ENCODE measurements at regions not wholly inside any gene's neighbourhood (a gene's known extent, or its start where the extent isn't known, plus 50 kb on each side); places are given as distances from the start of the nearest gene placed in this dataset.

- ChIA-PET POLR2A (no interaction called here), CTCF (no interaction called here)
- Histone ChIP-seq H3K4me1 (ENCODE audit: control insufficient read depth, insufficient read depth, low read length) (no peaks in the 10 kb centered on the region), H3K4me3 (ENCODE audit: low read depth, low read length) (no peak overlapping the region), H3K36me3 (ENCODE audit: control insufficient read depth in 2 of 2, insufficient read depth in 1 of 2, low read length in 2 of 2) (no peaks in the 10 kb centered on the region), H3K9me3 (ENCODE audit: control insufficient read depth, insufficient read depth, low read depth, low read length) (no peaks in the 10 kb centered on the region), H3K27ac (ENCODE audit: extremely low read depth, low read depth, low read length) (no peak overlapping the region)
- TF ChIP-seq ZFP41 (tag by site-specific recombination; IDR thresholded peaks at IDR 0.05; ENCODE audit: borderline replicate concordance) (no peak), ZFHX2 (tag by site-specific recombination; conservative IDR thresholded peaks at IDR 0.05) (no peak), MYNN (tag by site-specific recombination; IDR thresholded peaks at IDR 0.05; ENCODE audit: borderline replicate concordance) (no peak), ZNF571 (tag by site-specific recombination; IDR thresholded peaks at IDR 0.05) (no peak), ZNF2 (tag by site-specific recombination; IDR thresholded peaks at IDR 0.05) (no peak), ZNF501 (tag by site-specific recombination; IDR thresholded peaks at IDR 0.05) (no peak), ZNF140 (tag by site-specific recombination; IDR thresholded peaks at IDR 0.05) (no peak), ZNF510 (tag by site-specific recombination; IDR thresholded peaks at IDR 0.05; ENCODE audit: insufficient replicate concordance) (no peak), ZNF596 (tag by site-specific recombination; IDR thresholded peaks at IDR 0.05) (no peak)
These were observed 128.3 kb downstream of the KLF5 start for GRCh38 chr13:73187106-73187505.

GRCh38 chr13:73179650-73180274, 121.0 kb downstream of the KLF5 start:
- H3K27ac ChIP-seq (ENCODE audit: extremely low read depth, low read depth, low read length), result no peak overlapping the region
- no peak overlapping the region for H3K4me3 ChIP-seq (ENCODE audit: low read depth, low read length)
- TF ChIP-seq ZNF324 (tag by site-specific recombination; IDR thresholded peaks at IDR 0.05) (no peak), ZFP41 (tag by site-specific recombination; IDR thresholded peaks at IDR 0.05; ENCODE audit: borderline replicate concordance) (no peak), ZNF23 (tag by site-specific recombination; IDR thresholded peaks at IDR 0.05; ENCODE audit: borderline replicate concordance) (no peak), ZNF571 (tag by site-specific recombination; IDR thresholded peaks at IDR 0.05) (no peak), ZSCAN16 (tag by site-specific recombination; IDR thresholded peaks at IDR 0.05) (no peak), ZNF350 (tag by site-specific recombination; IDR thresholded peaks at IDR 0.05) (no peak), ZNF223 (tag by site-specific recombination; IDR thresholded peaks at IDR 0.05) (no peak), ZNF155 (tag by site-specific recombination; IDR thresholded peaks at IDR 0.05) (no peak), ZNF169 (tag by site-specific recombination; IDR thresholded peaks at IDR 0.05) (no peak), ZNF654 (tag by site-specific recombination; IDR thresholded peaks at IDR 0.05; ENCODE audit: low read depth) (no peak), ZNF184 (tag by site-specific recombination; IDR thresholded peaks at IDR 0.05) (no peak), KLF16 (tag by site-specific recombination; IDR thresholded peaks at IDR 0.05) (no peak), ZBTB8A (tag by site-specific recombination; IDR thresholded peaks at IDR 0.05) (no peak), ZNF544 (tag by site-specific recombination; IDR thresholded peaks at IDR 0.05) (no peak)
- TF ChIP-seq, protein P1, sequence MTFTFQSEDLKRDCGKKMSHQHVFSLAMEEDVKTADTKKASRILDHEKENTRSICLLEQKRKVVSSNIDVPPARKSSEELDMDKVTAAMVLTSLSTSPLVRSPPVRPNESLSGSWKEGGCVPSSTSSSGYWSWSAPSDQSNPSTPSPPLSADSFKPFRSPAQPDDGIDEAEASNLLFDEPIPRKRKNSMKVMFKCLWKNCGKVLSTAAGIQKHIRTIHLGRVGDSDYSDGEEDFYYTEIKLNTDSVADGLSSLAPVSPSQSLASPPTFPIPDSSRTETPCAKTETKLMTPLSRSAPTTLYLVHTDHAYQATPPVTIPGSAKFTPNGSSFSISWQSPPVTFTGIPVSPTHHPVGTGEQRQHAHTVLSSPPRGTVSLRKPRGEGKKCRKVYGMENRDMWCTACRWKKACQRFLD (tag by site-specific recombination; IDR thresholded peaks at IDR 0.05), result no peak
- no peaks in the 10 kb centered on the region for H3K36me3 ChIP-seq (ENCODE audit: control insufficient read depth in 2 of 2, insufficient read depth in 1 of 2, low read length in 2 of 2)
- no peaks in the 10 kb centered on the region for H3K4me1 ChIP-seq (ENCODE audit: control insufficient read depth, insufficient read depth, low read length)
- CTCF ChIA-PET, result interaction anchor here (1.2 kb wide), 1 partner anchor 13 kb away, joined by 3 read pairs; no protein-coding TSS in a partner anchor
- no peaks in the 10 kb centered on the region for H3K9me3 ChIP-seq (ENCODE audit: control insufficient read depth, insufficient read depth, low read depth, low read length)
- POLR2A ChIA-PET, result no interaction called here

DNA sequence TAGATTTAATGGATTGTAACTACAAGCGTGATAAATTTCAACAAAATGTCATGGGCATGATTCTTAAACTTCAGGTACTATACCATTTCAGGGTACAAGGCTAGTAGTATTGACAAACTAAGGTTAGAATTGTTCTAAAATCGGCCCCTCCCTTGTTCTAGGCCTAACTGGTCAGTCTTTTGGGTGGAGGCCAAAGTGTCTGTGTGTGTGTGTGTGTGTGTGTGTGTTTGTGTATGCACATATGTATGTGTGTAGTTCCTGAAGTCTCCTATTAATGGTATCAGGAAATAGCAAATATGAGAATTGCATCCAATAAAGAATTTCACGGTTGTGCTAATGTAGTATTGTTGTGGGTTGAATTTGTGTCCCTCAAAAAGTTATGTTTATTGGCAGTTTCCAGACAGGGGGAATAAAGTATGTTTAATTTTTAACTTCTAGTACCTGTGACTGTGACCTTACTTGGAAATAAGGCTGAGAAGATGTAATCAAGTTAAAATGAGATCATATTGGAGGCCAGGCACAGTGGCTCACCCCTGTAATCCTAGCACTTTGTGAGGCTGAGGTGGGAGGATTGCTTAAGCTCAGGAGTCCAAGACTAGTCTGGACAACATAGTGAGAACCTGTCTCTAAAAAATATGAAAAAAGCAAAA, 119.2 kb downstream of the KLF5 start:
- CTCF ChIA-PET, result no interaction called here
- Histone ChIP-seq H3K4me3 (ENCODE audit: low read depth, low read length) (no peak overlapping the region), H3K36me3 (ENCODE audit: control insufficient read depth in 2 of 2, insufficient read depth in 1 of 2, low read length in 2 of 2) (no peaks in the 10 kb centered on the region), H3K4me1 (ENCODE audit: control insufficient read depth, insufficient read depth, low read length) (no peaks in the 10 kb centered on the region), H3K27ac (ENCODE audit: extremely low read depth, low read depth, low read length) (no peak overlapping the region), H3K9me3 (ENCODE audit: control insufficient read depth, insufficient read depth, low read depth, low read length) (no peaks in the 10 kb centered on the region)
- POLR2A ChIA-PET, result no interaction called here
- TF ChIP-seq ZNF324 (tag by site-specific recombination; IDR thresholded peaks at IDR 0.05), result no peak
- TF ChIP-seq KLF8 (tag by site-specific recombination; IDR thresholded peaks at IDR 0.05), result no peak
- TF ChIP-seq ATF2 (tag by site-specific recombination; IDR thresholded peaks at IDR 0.05; ENCODE audit: low read depth), result no peak
- TF ChIP-seq ZNF239 (tag by site-specific recombination; IDR thresholded peaks at IDR 0.05), result no peak
- TF ChIP-seq GFI1B (tag by site-specific recombination; IDR thresholded peaks at IDR 0.05), result no peak
- TF ChIP-seq ZBTB1 (tag by site-specific recombination; IDR thresholded peaks at IDR 0.05), result no peak
- TF ChIP-seq SALL2 (tag by site-specific recombination; IDR thresholded peaks at IDR 0.05; ENCODE audit: borderline replicate concordance), result no peak
- TF ChIP-seq ZNF664 (tag by site-specific recombination; IDR thresholded peaks at IDR 0.05), result no peak
- TF ChIP-seq, protein P2, sequence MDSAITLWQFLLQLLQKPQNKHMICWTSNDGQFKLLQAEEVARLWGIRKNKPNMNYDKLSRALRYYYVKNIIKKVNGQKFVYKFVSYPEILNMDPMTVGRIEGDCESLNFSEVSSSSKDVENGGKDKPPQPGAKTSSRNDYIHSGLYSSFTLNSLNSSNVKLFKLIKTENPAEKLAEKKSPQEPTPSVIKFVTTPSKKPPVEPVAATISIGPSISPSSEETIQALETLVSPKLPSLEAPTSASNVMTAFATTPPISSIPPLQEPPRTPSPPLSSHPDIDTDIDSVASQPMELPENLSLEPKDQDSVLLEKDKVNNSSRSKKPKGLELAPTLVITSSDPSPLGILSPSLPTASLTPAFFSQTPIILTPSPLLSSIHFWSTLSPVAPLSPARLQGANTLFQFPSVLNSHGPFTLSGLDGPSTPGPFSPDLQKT (IDR thresholded peaks at IDR 0.05; ENCODE audit: borderline replicate concordance, low read depth, low read length), result no peak
- TF ChIP-seq YY1 (tag by site-specific recombination; IDR thresholded peaks at IDR 0.05), result no peak

Data from HEK293 (cell line).